GM12801 (cell line): ENCODE measurements at regions not wholly inside any gene's neighbourhood (a gene's known extent, or its start where the extent isn't known, plus 50 kb on each side); places are given as distances from the start of the nearest gene placed in this dataset.

Experiments used
- TF ChIP-seq, protein P1 (sequence below): IDR thresholded peaks from one replicate; pipeline ENCODE4 v1.5.1; 2011; ENCODE audit warnings: control low read depth; ENCODE audit not compliant: insufficient read length; ENCODE audit errors: extremely low read depth

GRCh38 chr2:163369111-163369510 is 366.7 kb downstream of the FIGN start:
- TF ChIP-seq, protein P1, sequence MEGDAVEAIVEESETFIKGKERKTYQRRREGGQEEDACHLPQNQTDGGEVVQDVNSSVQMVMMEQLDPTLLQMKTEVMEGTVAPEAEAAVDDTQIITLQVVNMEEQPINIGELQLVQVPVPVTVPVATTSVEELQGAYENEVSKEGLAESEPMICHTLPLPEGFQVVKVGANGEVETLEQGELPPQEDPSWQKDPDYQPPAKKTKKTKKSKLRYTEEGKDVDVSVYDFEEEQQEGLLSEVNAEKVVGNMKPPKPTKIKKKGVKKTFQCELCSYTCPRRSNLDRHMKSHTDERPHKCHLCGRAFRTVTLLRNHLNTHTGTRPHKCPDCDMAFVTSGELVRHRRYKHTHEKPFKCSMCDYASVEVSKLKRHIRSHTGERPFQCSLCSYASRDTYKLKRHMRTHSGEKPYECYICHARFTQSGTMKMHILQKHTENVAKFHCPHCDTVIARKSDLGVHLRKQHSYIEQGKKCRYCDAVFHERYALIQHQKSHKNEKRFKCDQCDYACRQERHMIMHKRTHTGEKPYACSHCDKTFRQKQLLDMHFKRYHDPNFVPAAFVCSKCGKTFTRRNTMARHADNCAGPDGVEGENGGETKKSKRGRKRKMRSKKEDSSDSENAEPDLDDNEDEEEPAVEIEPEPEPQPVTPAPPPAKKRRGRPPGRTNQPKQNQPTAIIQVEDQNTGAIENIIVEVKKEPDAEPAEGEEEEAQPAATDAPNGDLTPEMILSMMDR: no peak

GRCh38 chr2:163368655-163369054 is 367.2 kb downstream of the FIGN start:
- TF ChIP-seq, protein P1: no peak

DNA sequence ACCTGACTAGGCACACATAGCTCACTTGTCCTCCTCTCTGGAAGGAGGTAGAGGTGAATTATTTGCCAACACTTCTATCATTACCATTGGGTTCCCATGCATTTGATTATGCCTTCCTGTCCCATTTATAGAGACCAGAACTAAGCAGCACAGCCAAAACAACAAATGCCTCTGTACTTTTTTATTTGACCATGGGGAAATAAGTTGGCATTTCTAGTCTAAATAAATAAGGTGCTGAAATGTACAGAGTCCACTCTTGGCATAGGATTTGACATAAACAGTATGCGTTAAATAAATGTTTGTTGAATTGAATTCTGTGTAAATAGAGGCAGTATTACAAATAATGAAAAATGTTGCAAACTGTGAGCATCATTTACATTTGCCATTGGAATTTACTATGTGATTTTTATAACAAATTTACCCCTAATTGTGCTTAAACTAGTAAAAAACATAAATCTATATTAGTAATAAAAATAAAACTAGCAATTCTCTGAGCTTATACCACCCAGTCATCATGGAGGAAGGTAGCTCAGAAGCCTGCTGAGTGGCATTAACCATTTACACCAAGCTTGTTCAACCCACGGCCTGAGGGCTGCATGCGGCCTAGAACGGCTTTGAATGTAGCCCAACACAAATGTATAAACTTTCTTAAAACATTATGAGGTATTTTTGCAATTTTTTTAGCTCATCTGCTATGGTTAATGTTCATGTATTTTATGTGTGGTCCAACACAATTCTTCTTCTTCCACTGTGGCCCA is 367.8 kb downstream of the FIGN start:
- TF ChIP-seq, protein P1: no peak

GRCh38 chr2:163364736-163365135 is 371.1 kb downstream of the FIGN start:
- TF ChIP-seq, protein P1: no peak

DNA sequence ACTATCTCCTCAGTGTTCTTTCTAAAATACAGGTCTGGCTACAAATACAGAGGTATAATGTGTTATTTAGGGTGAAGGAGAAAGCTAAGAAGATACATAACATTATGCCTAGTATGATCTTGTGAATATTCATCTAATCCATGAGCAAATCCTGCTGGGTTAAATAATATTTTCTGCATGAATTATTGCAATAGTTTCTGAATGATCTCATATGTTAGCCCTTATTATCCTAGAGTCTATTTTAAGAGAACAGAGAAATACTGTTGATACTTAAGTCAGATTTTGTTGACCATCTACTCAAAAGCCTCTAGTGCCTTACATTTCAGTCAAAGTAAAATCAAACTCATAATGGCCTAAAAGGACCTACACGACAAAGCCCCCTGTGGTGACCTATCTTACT is 382.3 kb downstream of the FIGN start:
- TF ChIP-seq, protein P1: no peak

- TF ChIP-seq, protein P1: no peak
Measured at GRCh38 chr2:163351966-163352365, 383.8 kb downstream of the FIGN start.

DNA sequence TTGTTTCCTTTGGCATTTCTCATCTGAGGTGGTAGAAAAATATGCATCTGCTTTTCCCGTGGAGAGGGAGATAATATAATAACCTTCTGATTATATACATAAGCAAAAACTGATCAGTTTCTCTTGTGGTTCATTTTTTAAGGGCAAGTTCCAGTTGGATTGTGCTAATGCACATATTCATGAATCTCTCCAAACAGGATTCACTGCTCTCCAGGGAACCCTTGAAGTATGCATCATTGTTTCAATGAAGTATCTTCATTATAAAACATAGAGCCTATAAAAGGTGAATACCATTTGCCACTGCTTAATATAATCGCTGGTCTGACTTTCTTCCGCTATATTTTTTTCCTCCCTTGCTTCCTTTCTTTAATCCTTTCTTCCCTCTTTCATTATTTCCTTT is 384.7 kb downstream of the FIGN start:
- TF ChIP-seq, protein P1: no peak
